HAP-1 (cell line): ENCODE measurements at regions not wholly inside any gene's neighbourhood (a gene's known extent, or its start where the extent isn't known, plus 50 kb on each side); places are given as distances from the start of the nearest gene placed in this dataset.
"Not testable (repeated sequence)": the region's sequence is repeated elsewhere in the genome, so short reads cannot be mapped to it uniquely, and the experiment has no call there.

Experiments
- DNase-seq, 2 experiments: peaks; one replicate each; pipeline ENCODE4 v3.0.0-alpha.2; 2016 to 2020; ENCODE audit warnings: low spot score in 2 of 2
- H3K27me3 ChIP-seq: fragments of 250-450 bp; sonication (Bioruptor Pico); 2 replicates; pipeline ENCODE4 v1.5.1; 2020; ENCODE audit warnings: low read depth, mild to moderate bottlenecking, moderate library complexity
- H3K36me3 ChIP-seq: fragments of 250-450 bp; sonication (Bioruptor Pico); replicated peaks from 2 replicates; pipeline ENCODE4 v1.5.1; 2020; ENCODE audit warnings: mild to moderate bottlenecking
- H3K4me1 ChIP-seq: fragments of 250-450 bp; sonication (Bioruptor Pico); 2 replicates; pipeline ENCODE4 v1.5.1; 2020; ENCODE audit warnings: mild to moderate bottlenecking
- H3K4me3 ChIP-seq: fragments of 250-450 bp; sonication (Bioruptor Pico); 2 replicates; pipeline ENCODE4 v1.5.1; 2020; ENCODE audit warnings: mild to moderate bottlenecking, moderate library complexity
- H3K9me3 ChIP-seq: fragments of 250-450 bp; sonication (Bioruptor Pico); 2 replicates; pipeline ENCODE4 v1.5.1; 2020; ENCODE audit warnings: mild to moderate bottlenecking, moderate library complexity
- in situ Hi-C: fragments of 300-500 bp; cut with MboI; formaldehyde crosslinking; loops from 3 replicates; pipeline ENCODE4 v1.14.3; 2020; ENCODE audit warnings: low sequenced_read_pairs, inconsistent platforms, mixed read lengths

DNA sequence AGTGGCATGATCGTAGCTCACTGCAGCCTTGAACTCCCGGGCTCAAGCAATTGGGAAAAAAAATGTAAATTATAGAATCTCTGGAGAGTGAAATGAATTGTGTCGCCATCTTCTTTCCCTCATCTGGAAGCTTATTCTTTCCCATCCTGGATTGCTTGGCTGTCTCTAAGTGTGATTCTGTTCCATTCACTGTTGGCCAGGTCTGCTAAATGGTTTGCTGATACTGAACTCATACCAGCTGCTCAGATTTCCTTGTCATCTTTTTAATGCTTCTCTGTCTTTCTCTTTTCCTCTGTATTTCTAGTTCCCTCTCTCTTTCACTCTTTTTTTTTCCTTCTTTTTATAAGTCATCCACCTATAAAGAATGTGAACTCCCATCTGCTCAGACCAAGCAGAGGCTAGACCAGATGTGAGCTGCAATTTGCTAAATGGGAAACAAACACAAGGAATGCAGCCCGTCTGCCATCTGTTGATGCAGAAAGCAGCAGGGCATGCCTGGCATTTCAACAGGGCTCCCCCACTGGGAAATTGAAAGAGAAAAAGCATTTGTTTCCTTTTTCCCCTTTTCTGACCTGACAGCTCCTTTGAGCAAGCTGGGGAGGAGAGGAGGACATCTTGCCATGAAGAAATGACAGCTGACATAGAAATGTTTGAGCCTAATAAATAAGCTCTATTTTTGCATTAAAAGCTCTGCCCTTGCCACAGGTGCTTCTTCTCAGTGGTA, 1823.6 kb upstream of the FLRT2 start:
- H3K27me3 ChIP-seq = no peaks in the 10 kb centered on the region
- DNase-seq = no peak
- H3K4me1 ChIP-seq = no peaks in the 10 kb centered on the region
- no peak overlapping the region for H3K4me3 ChIP-seq
- H3K36me3 ChIP-seq = no peaks in the 10 kb centered on the region
- in situ Hi-C loops = no loop called here
- no peaks in the 10 kb centered on the region for H3K9me3 ChIP-seq

DNA sequence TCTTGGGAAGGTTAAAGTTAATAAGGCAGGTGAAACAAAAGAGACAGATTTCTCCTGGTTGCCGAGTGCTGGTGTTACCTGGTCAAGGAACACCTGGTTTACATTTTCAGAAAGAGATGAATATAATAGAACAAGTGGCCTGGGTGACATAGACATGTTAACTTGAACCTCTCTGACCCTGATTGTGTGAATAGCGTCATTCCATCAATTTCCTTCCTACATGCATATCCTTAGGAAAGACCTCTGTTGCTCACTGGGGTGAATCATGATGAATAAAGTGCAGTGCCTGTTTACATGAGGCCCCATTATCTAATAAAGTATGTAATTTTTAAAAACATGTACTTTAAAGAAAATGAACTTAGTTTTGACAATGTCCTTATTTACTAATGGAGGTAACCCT, 1822.9 kb upstream of the FLRT2 start:
- Histone ChIP-seq H3K4me1 (no peaks in the 10 kb centered on the region), H3K4me3 (no peak overlapping the region), H3K27me3 (no peaks in the 10 kb centered on the region), H3K36me3 (no peaks in the 10 kb centered on the region), H3K9me3 (no peaks in the 10 kb centered on the region)
- no peak for DNase-seq
- in situ Hi-C loops = no loop called here

DNA sequence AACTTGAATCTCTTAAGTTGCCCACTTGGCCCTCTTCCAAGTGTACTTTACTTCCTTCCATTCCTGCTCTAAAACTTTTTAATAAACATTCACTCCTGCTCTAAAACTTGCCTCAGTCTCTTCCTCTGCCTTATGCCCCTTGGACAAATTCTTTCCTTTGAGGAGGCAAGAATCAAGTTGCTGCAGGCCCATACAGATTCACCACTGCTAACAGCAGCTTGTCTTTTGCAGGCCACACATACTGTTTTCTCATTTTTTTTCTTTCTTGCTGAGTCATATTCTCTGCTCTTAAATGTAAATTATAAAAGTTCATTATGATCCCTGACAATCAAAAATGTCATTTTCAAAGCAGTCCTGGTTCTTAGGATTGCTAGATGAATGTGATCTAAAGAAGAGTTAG, 1820.8 kb upstream of the FLRT2 start:
- Histone ChIP-seq H3K36me3 (no peaks in the 10 kb centered on the region), H3K4me3 (no peak overlapping the region), H3K27me3 (no peaks in the 10 kb centered on the region), H3K4me1 (no peaks in the 10 kb centered on the region), H3K9me3 (no peaks in the 10 kb centered on the region)
- in situ Hi-C loops = no loop called here
- DNase-seq = no peak

DNA sequence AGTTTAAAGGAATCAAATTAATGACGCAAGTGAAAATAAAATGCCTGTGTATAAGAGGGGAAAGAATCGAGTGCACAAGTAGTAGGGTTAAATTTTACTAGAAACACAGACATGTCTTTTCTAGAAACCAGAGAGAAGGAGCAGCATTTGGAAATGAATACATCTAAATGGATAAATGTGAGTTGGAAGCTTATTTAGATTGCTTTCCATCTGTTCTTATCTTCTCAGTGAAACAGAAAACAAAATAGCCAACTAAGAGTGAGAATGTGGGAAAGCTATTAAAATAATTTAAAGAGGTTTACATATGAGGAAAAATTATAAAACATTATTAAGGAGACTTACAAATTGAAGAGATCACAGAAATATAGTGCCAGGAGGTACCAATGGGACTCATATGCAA, 1818.9 kb upstream of the FLRT2 start:
- no peaks in the 10 kb centered on the region for H3K27me3 ChIP-seq
- DNase-seq = no peak
- H3K9me3 ChIP-seq = no peaks in the 10 kb centered on the region
- in situ Hi-C loops = no loop called here
- no peaks in the 10 kb centered on the region for H3K4me1 ChIP-seq
- no peaks in the 10 kb centered on the region for H3K36me3 ChIP-seq
- no peak overlapping the region for H3K4me3 ChIP-seq

DNA sequence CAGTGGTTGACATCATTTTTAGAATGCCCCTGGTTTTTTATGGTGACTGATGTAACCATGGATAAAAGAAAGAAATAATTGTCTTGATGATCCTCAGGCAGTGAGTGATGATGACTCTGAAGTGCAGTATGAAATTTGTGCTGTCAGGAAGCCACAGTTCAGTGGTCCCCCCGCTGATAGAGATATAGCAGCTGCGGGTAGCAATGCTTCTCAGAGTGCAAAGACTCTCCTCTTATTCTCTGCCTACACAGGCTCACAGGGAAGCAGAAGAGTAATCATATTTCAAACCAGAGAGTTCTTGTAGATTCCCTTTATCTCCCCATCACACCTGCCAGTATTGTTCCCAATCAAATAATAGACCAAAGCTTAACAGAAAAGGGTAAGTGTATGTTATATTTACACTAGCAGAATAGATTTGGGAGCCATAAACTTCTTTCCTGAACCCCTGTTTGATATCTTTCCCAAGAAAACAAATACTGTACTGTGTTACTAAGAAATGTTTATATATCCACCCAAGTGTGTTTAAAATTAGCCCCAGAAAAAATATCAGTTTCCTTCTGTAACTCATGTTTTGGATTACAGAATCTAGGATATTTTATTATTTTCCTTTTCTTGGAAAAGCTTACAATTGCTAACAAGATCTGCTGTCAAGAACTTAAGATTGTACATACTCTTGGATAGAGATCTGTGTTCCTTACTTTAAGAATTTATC, 1817.4 kb upstream of the FLRT2 start:
- Histone ChIP-seq H3K4me1 (no peaks in the 10 kb centered on the region), H3K27me3 (no peaks in the 10 kb centered on the region), H3K36me3 (no peaks in the 10 kb centered on the region), H3K4me3 (no peak overlapping the region), H3K9me3 (no peaks in the 10 kb centered on the region)
- no peak for DNase-seq
- in situ Hi-C loops = no loop called here

DNA sequence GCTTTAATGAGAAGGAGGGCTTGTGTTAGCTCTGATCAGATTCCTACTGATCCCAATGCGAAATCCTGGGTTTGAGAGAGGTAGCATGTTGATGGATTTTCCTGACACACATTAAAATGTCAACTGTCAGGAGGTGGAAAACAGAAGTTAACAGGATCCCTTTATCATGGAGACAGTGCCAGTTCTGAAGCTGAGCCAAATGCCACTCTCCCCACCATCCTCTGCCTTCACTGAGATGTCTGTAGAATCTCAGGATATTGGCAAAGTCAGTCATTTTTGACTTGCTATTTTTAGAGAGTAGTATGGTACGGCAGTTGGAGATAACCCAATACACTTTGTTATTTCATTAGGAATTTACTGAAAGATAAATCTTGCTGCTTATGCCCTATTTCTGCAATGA, 1816.2 kb upstream of the FLRT2 start:
- in situ Hi-C loops = no loop called here
- DNase-seq = no peak
- H3K36me3 ChIP-seq = no peaks in the 10 kb centered on the region
- H3K9me3 ChIP-seq = no peaks in the 10 kb centered on the region
- no peaks in the 10 kb centered on the region for H3K27me3 ChIP-seq
- H3K4me1 ChIP-seq = no peaks in the 10 kb centered on the region
- no peak overlapping the region for H3K4me3 ChIP-seq

DNA sequence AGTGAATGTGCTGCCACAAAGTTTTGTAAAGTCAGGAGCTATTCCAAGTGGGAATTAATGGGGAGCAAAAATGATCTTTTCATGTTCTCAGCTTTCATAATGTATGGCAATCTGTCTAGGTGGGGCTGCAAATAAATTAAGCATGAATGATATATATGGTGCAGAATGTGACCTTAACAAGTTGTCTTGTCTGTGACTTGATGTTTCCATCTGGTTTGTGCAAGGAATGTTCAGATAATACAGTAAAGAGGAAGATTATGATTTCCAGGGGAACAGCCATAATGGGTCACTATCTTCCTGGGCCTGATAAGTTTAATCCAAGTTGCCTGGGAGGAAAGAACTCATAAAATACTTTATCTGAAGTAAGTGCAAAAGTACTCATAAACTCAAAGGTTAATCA, 1815.8 kb upstream of the FLRT2 start:
- DNase-seq = no peak
- H3K4me3 ChIP-seq = no peak overlapping the region

DNA sequence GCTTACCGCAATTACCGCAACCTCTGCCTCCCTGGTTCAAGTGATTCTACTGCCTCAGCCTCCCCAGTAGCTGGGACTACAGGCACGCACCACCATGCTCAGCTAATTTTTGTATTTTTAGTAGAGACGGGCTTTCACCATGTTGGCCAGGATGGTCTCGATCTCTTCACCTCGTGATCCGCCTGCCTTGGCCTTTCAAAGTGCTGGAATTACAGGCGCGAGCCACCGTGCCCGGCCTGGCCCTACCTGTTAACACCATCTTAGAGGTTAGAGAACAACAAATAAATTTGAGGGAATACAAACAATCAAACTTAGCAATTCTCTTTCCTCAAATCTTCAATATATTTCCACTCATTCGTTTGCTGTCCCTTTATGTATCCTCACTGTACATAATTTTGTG, 1810.5 kb upstream of the FLRT2 start:
- H3K4me1 ChIP-seq, in situ Hi-C loops, H3K36me3 ChIP-seq, H3K27me3 ChIP-seq, H3K9me3 ChIP-seq, H3K4me3 ChIP-seq, DNase-seq: not testable (repeated sequence)

More for the DNA sequence above, 1815.8 kb upstream of the FLRT2 start:
- Histone ChIP-seq H3K9me3 (no peaks in the 10 kb centered on the region), H3K27me3 (no peaks in the 10 kb centered on the region), H3K36me3 (no peaks in the 10 kb centered on the region), H3K4me1 (no peaks in the 10 kb centered on the region)
- in situ Hi-C loops = no loop called here

DNA sequence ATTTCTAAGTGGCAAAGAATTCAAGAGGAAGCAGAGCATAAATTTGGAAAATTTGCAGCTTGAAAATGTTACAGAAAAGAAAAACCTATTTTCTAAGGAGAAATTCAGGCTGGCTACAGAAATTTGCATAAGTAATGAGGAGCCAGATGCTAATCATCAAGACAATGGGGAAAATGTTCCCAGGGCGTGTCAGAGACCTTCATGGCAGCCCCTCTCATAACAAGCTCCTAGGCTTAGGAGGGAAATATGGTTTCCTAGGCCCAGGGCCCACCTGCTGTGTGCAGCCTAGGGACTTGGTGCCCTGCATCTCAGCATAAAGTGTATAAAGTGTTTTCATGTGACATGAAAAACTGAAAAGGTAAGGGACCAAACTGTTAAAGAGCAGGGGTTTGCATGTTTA, 1796.3 kb upstream of the FLRT2 start:
- Histone ChIP-seq H3K27me3 (0 out of 2 replicates have a peak, but pooled peaks cover 3% of the 10 kb centered on the region), H3K4me3 (no peak overlapping the region), H3K4me1 (no peaks in the 10 kb centered on the region), H3K9me3 (no peaks in the 10 kb centered on the region), H3K36me3 (no peaks in the 10 kb centered on the region)
- in situ Hi-C loops = no loop called here
- DNase-seq = no peak

DNA sequence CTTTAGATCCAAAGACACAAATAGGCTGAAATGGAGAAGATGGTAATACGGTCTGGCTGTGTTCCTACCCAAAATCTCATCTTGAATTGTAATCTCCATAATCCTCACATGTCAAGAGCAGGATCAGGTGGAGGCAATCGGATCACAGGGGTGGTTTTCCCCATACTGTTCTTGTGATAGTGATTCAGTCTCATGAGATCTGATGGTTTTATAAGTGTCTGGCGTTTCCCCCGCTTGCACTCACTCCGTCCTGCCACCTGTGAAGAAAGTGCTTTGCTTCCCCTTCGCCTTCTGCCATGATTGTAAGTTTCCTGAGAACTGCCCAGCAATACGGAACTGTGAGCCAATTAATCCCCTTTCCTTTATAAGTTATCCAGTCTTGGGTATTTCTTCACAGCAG, 1795.5 kb upstream of the FLRT2 start:
- Histone ChIP-seq H3K9me3 (no peaks in the 10 kb centered on the region), H3K36me3 (no peaks in the 10 kb centered on the region), H3K4me3 (no peak overlapping the region), H3K27me3 (0 out of 2 replicates have a peak, but pooled peaks cover 3% of the 10 kb centered on the region), H3K4me1 (no peaks in the 10 kb centered on the region)
- in situ Hi-C loops = no loop called here
- no peak for DNase-seq

DNA sequence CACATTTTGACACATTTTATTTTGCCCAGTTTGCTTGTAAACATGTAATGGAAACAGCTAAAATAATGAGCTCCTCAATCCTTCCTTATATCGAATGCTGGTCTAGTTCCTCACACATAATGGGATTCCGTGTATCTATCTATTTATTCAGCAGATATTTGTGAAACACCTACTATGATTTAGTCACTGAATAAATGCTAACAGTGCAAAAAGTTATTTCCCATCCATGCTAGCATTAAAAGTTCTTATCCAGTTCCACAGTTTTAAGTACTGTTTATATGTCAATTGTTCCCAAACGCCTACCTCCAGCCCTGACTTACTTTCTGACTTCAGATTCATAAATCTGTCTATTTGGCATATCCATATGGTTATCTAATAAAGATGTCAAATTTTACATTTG, 1788.7 kb upstream of the FLRT2 start:
- DNase-seq = no peak
- in situ Hi-C loops = no loop called here
- H3K36me3 ChIP-seq = no peaks in the 10 kb centered on the region
- H3K9me3 ChIP-seq = no peaks in the 10 kb centered on the region
- H3K4me1 ChIP-seq = no peaks in the 10 kb centered on the region
- H3K4me3 ChIP-seq = no peak overlapping the region
- H3K27me3 ChIP-seq = 0 out of 2 replicates have a peak, but pooled peaks cover 3% of the 10 kb centered on the region

DNA sequence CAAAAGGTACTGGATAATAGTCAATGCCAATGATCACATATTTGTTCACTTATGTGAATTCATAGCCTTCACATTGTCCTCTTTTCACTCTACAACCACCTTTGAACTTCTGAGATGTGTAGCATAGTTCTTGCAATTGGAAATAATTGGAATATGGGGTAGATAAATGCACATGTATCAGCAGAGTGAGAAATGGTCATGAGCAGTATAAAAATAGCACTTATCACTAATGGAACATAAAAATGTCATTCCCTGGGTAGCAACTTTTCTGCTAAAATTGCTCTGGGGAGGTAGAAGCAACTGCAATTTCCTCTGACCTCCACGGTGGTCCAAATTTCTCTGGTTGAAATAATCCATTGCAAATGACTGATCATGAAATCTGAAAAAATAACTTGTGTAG, 1785.7 kb upstream of the FLRT2 start:
- in situ Hi-C loops = no loop called here
- no peaks in the 10 kb centered on the region for H3K4me1 ChIP-seq

DNA sequence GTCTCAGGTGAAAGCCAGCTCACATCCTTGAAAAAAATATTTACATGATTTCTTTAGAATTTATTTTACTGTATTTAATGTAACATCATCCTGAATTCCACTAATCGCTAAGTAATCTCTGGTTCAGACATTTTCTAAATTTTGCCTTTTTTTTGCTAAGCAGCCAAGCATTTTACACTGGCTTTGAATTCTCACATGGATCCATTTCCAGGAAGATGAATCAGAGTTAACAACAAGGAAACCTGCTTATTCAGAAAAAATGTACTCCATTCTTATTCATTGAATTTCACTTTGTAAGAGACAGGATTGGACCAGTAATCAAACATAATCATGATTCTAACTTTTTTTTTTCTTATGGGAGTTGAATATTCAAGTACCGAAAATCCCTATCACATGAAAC, 1785.1 kb upstream of the FLRT2 start:
- no peaks in the 10 kb centered on the region for H3K36me3 ChIP-seq
- no peaks in the 10 kb centered on the region for H3K4me1 ChIP-seq
- DNase-seq = no peak
- in situ Hi-C loops = no loop called here
- no peak overlapping the region for H3K4me3 ChIP-seq
- no peaks in the 10 kb centered on the region for H3K9me3 ChIP-seq
- no peaks in the 10 kb centered on the region for H3K27me3 ChIP-seq

More for the DNA sequence above, 1785.7 kb upstream of the FLRT2 start:
- Histone ChIP-seq H3K36me3 (no peaks in the 10 kb centered on the region), H3K4me3 (no peak overlapping the region), H3K9me3 (no peaks in the 10 kb centered on the region), H3K27me3 (no peaks in the 10 kb centered on the region)
- DNase-seq = no peak

DNA sequence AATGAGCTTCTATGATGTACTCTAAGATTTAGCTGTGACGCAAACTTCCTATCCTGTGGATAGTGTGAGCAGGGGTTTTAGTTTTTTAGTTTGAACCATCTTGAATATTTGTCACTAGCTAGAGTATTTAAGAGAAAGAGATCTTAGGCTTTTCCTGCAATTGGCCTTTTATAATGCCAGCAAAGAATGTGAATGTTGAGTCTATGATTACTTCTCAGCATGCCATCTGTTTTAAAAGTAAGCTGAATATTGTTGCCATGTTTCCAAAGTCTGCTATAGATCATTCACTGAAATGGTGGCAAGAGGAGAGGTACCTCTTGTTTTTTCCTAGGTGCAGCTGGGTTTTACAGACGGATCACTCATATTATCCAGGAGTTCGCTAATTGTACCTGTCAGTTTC, 1783.6 kb upstream of the FLRT2 start:
- Histone ChIP-seq H3K27me3 (no peaks in the 10 kb centered on the region), H3K9me3 (no peaks in the 10 kb centered on the region), H3K4me1 (no peaks in the 10 kb centered on the region), H3K36me3 (no peaks in the 10 kb centered on the region), H3K4me3 (no peak overlapping the region)
- DNase-seq = no peak
- in situ Hi-C loops = no loop called here
